Calu3 (cell line): ENCODE measurements at regions not wholly inside any gene's neighbourhood (a gene's known extent, or its start where the extent isn't known, plus 50 kb on each side); places are given as distances from the start of the nearest gene placed in this dataset.

Experiments used
- BruUV-seq: library from RNA; stranded (reverse); fragments of 400-500 nt; replicated peaks from 2 replicates; lab custom pipeline; 2021; lab: Mats Ljungman, UMichigan
- CTCF ChIA-PET: fragments of 300-600 bp; sonication (Branson Sonifier 250); formaldehyde crosslinking; loops from one replicate; lab custom pipeline; 2022; ENCODE audit warnings: antibody characterized with exemption; lab: Charles Lee
- DNase-seq: peaks from one replicate; pipeline ENCODE4 v3.0.0; 2022
- H3K27ac Mint-ChIP-seq: one replicate; pipeline ENCODE4 v1.8.0; 2022; ENCODE audit warnings: mixed read lengths; ENCODE audit not compliant: unreplicated experiment
- H3K27me3 Mint-ChIP-seq: one replicate; pipeline ENCODE4 v1.8.0; 2022; ENCODE audit warnings: mixed read lengths; ENCODE audit not compliant: unreplicated experiment
- H3K36me3 Mint-ChIP-seq: one replicate; pipeline ENCODE4 v1.8.0; 2022; ENCODE audit warnings: mild to moderate bottlenecking, moderate library complexity, mixed read lengths; ENCODE audit not compliant: insufficient read depth, unreplicated experiment
- H3K4me1 Mint-ChIP-seq: one replicate; pipeline ENCODE4 v1.8.0; 2022; ENCODE audit warnings: mild to moderate bottlenecking, low read depth, mixed read lengths; ENCODE audit not compliant: unreplicated experiment
- H3K4me3 Mint-ChIP-seq: one replicate; pipeline ENCODE4 v1.8.0; 2022; ENCODE audit warnings: mild to moderate bottlenecking, low read depth, moderate library complexity, mixed read lengths; ENCODE audit not compliant: unreplicated experiment
- H3K9me3 Mint-ChIP-seq: one replicate; pipeline ENCODE4 v1.8.0; 2022; ENCODE audit warnings: low read depth, mixed read lengths; ENCODE audit not compliant: unreplicated experiment
- intact Hi-C: fragments of 100-400 bp; cut with micrococcal nuclease; formaldehyde crosslinking; loops from one replicate; pipeline ENCODE4 v1.10.0; 2022; ENCODE audit not compliant: unreplicated experiment
- TF ChIP-seq, protein P1 (sequence below): fragments of 200-600 bp; IDR thresholded peaks from one replicate; pipeline ENCODE4 v1.8.0; 2022; ENCODE audit warnings: antibody characterized with exemption; ENCODE audit not compliant: unreplicated experiment

DNA sequence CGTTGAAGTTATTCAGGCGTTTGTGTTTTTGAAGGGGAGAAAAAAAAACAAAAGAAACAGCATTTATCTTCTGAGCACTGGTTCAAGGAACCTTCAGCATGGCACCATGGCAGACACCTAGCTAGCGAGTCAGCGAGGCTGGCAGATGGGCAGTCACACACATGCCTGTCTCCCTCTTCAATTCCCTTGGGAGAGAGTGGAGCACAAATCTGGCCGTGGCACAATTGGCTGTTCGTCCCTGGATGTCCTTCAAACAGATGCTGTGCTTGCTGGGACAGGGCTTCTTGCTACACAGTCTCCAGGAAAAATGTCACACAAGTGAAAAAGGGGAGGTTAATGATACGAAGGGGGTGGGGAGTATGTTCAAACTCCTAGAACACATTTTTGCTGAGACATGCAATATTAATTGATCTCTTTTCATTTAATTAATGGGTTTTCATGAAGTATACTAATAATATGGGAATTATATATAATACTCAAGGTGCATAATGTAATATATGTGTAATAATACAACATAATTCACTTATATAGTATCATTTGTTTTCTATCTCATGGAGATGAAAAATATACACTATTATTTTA lies 1674.5 kb upstream of the SLC10A2 start:
- Mint-ChIP-seq H3K9me3 (no peaks in the 10 kb centered on the region), H3K27ac (no peak overlapping the region), H3K27me3 (no peaks in the 10 kb centered on the region), H3K4me3 (no peak overlapping the region), H3K4me1 (no peaks in the 10 kb centered on the region), H3K36me3 (no peaks in the 10 kb centered on the region)
- no TSS peak for BruUV-seq
- TF ChIP-seq, protein P1, sequence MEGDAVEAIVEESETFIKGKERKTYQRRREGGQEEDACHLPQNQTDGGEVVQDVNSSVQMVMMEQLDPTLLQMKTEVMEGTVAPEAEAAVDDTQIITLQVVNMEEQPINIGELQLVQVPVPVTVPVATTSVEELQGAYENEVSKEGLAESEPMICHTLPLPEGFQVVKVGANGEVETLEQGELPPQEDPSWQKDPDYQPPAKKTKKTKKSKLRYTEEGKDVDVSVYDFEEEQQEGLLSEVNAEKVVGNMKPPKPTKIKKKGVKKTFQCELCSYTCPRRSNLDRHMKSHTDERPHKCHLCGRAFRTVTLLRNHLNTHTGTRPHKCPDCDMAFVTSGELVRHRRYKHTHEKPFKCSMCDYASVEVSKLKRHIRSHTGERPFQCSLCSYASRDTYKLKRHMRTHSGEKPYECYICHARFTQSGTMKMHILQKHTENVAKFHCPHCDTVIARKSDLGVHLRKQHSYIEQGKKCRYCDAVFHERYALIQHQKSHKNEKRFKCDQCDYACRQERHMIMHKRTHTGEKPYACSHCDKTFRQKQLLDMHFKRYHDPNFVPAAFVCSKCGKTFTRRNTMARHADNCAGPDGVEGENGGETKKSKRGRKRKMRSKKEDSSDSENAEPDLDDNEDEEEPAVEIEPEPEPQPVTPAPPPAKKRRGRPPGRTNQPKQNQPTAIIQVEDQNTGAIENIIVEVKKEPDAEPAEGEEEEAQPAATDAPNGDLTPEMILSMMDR: no peak
- CTCF ChIA-PET: no interaction called here
- DNase-seq: no peak
- intact Hi-C loops: no loop called here

DNA sequence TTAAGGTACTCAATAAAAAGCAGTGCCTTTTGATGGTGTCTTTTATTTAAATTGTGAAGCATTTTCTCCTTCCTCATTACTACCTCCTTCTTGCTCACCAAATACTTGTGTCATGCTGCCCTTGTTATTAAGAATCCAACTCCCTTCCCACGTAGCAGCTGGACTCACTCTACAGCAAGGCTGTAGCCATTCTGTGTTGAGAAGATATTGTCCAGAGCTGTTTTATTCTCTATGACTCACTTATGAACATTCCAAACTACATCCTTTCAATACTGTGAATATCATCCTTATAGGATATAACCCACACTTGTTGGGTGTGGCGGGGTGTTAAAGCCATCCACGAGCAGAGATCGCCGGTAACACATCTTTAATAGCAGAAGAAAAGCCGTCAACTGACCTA lies 1671.5 kb upstream of the SLC10A2 start:
- BruUV-seq: no TSS peak
- TF ChIP-seq, protein P1: no peak
- CTCF ChIA-PET: no interaction called here
- H3K4me1 Mint-ChIP-seq: no peaks in the 10 kb centered on the region
- no peaks in the 10 kb centered on the region for H3K9me3 Mint-ChIP-seq
- H3K27ac Mint-ChIP-seq: no peak overlapping the region
- H3K4me3 Mint-ChIP-seq: no peak overlapping the region
- no peak for DNase-seq
- intact Hi-C loops: no loop called here
- no peaks in the 10 kb centered on the region for H3K27me3 Mint-ChIP-seq
- no peaks in the 10 kb centered on the region for H3K36me3 Mint-ChIP-seq

DNA sequence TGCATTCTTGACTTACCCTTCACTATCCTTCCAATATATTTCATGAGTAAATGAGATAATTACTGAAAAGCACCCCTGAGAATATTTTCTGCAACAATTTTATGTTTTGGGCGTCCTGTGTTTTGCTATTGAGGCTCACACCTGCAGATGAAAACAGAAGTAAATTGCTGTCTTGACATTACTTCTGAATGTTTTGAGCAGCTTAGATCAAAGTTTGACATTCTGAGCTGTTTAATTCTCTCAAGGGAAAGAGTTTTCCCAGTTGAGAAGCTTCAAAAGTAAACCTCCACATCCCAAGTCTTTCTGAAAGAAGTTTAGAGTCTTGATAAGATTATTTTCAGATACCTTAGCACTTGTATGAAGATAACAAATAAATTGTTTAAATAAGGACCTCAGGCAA lies 1667.2 kb upstream of the SLC10A2 start:
- CTCF ChIA-PET: no interaction called here
- no peak for DNase-seq
- Mint-ChIP-seq H3K27me3 (no peaks in the 10 kb centered on the region), H3K36me3 (no peaks in the 10 kb centered on the region), H3K27ac (no peak overlapping the region), H3K4me3 (no peak overlapping the region), H3K4me1 (no peaks in the 10 kb centered on the region), H3K9me3 (no peaks in the 10 kb centered on the region)
- no TSS peak for BruUV-seq
- intact Hi-C loops: no loop called here
- TF ChIP-seq, protein P1: no peak

DNA sequence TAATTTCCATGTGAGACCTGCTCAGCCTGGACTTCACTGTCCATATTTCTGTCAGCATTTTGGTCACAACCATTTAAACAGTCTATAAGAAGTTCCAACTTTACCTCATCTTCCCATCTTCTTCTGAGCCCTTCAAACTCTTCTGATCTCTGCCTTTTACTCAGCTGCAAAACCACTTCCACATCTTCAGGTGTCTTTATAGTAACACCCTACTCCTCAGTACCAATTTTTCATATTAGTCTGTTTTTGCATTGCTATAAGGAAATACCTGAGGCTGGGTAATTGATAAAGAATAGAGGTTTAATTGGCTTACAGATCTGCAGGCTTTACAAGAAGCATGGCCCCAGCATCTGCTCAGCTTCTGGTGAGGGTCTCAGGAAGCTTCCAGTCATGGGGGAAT lies 1648.9 kb upstream of the SLC10A2 start:
- H3K36me3 Mint-ChIP-seq: no peaks in the 10 kb centered on the region
- H3K27me3 Mint-ChIP-seq: no peaks in the 10 kb centered on the region
- BruUV-seq: no TSS peak
- no peaks in the 10 kb centered on the region for H3K4me1 Mint-ChIP-seq
- CTCF ChIA-PET: no interaction called here
- H3K4me3 Mint-ChIP-seq: no peak overlapping the region
- H3K9me3 Mint-ChIP-seq: no peaks in the 10 kb centered on the region
- TF ChIP-seq, protein P1: no peak
- intact Hi-C loops: no loop called here
- no peak for DNase-seq
- no peak overlapping the region for H3K27ac Mint-ChIP-seq
